ENCODE measurements at regions not wholly inside any gene's neighbourhood (a gene's known extent, or its start where the extent isn't known, plus 50 kb on each side); places are given as distances from the start of the nearest gene placed in this dataset.

DNA sequence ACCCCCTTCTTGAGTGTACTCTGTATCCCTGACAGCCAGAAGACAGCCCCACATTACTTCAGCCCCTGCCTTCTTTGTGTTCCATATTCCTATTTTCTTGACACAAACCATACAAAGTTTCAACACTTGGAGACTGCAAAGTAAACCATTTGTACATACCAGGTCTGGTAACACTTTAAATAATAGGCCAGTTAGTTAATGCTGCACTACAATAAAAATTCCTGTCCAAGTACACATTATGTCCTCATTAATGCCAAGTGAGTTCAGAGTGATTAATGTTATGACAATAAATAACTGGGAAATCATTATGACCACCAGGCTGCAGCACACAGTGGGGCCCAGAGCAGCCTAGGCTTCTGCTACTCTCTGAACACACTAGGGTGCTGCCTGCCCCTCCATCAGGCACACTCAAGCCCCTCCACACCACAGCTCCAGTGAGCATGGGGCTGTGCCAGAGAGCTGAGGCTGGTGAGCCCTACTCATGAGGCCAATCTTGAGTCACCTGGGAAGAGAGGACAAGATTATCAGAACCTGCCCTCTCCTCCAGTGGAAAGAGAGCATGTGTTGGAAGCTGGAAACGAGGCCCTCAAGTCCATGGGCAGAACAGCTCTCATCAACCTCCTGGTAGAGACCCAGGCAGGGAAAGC lies 138.7 kb downstream of the TTC32 start:
- Histone ChIP-seq H3K36me3 (ENCODE audit: insufficient read depth, low read length) (no peaks in the 10 kb centered on the region), H3K9ac (ENCODE audit: low read length) (no peak overlapping the region), H3K4me1 (ENCODE audit: insufficient read depth, low read length, severe bottlenecking) (no peaks in the 10 kb centered on the region), H3K27ac (ENCODE audit: low read depth, low read length, poor library complexity, severe bottlenecking) (no peak overlapping the region), H3F3A (ENCODE audit: insufficient read depth, low read length) (no peaks in the 10 kb centered on the region), H3K79me2 (ENCODE audit: insufficient read depth, low read length) (no peaks in the 10 kb centered on the region), H3K9me3 (ENCODE audit: low read length) (no peaks in the 10 kb centered on the region), H3K27me3 (ENCODE audit: insufficient read depth, low read length) (no peaks in the 10 kb centered on the region), H2AFZ (ENCODE audit: low read length) (no peak overlapping the region), H3K9me2 (ENCODE audit: low read depth, low read length) (no peaks in the 10 kb centered on the region), H4K20me1 (ENCODE audit: insufficient read depth, low read length) (no peaks in the 10 kb centered on the region), H3K4me2 (ENCODE audit: low read length) (no peak overlapping the region), H3K4me3 (ENCODE audit: low read depth, low read length, poor library complexity, severe bottlenecking) (no peak overlapping the region)
- TF ChIP-seq CTCF (IDR thresholded peaks at IDR 0.05; ENCODE audit: low read length) = no peak

DNA sequence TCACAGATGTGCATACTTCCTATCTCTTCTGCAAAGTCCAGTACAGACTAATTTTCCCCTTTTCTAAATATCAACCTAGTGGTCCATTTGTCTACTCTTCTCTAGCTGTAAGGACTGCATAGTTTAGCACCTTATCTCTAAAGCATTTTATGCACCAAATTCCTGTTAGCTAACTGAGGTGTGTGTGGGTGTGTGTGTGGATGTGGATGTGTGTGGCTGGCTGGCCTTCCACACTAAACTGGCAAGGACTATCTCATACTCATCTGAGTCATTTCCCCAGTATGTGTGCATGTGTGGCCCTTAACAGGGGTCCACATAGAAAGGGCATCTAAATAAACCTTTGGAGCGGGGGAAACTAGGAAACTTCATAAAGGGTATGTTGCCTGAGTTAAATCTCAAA lies 139.6 kb downstream of the TTC32 start:
- H4K20me1 ChIP-seq (ENCODE audit: insufficient read depth, low read length) = no peaks in the 10 kb centered on the region
- H3K4me3 ChIP-seq (ENCODE audit: low read depth, low read length, poor library complexity, severe bottlenecking) = no peak overlapping the region
- H3K9me2 ChIP-seq (ENCODE audit: low read depth, low read length) = no peaks in the 10 kb centered on the region
- H3K27ac ChIP-seq (ENCODE audit: low read depth, low read length, poor library complexity, severe bottlenecking) = no peak overlapping the region
- H3K79me2 ChIP-seq (ENCODE audit: insufficient read depth, low read length) = no peaks in the 10 kb centered on the region
- H3K27me3 ChIP-seq (ENCODE audit: insufficient read depth, low read length) = no peaks in the 10 kb centered on the region
- no peaks in the 10 kb centered on the region for H3F3A ChIP-seq (ENCODE audit: insufficient read depth, low read length)
- no peaks in the 10 kb centered on the region for H3K36me3 ChIP-seq (ENCODE audit: insufficient read depth, low read length)
- H3K4me2 ChIP-seq (ENCODE audit: low read length) = no peak overlapping the region
- TF ChIP-seq CTCF (IDR thresholded peaks at IDR 0.05; ENCODE audit: low read length) = no peak
- TF ChIP-seq EZH2 (IDR thresholded peaks at IDR 0.05; ENCODE audit: borderline replicate concordance, low read length) = no peak
- no peak overlapping the region for H3K9ac ChIP-seq (ENCODE audit: low read length)
- no peaks in the 10 kb centered on the region for H3K4me1 ChIP-seq (ENCODE audit: insufficient read depth, low read length, severe bottlenecking)
- H3K9me3 ChIP-seq (ENCODE audit: low read length) = no peaks in the 10 kb centered on the region
- H2AFZ ChIP-seq (ENCODE audit: low read length) = no peak overlapping the region

DNA sequence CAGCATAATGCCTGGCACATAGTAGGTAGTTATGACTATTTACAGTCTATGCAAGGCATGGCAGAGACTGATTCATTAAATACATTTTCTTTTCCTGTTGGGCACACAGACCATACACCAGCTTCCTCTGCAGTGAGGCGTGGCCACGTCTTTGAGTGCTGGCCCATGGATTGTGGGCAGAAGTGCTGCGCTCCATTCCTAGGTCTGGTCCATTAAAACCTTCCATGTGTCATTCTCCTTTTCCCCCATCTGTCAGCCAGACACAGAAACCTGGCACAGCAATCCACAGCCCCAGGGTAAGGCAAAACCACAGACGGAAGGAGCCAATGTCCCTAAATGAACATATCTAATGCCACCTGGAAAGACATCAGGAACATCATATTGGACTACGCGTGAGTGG lies 141.9 kb downstream of the TTC32 start:
- Histone ChIP-seq H3K27ac (ENCODE audit: low read depth, low read length, poor library complexity, severe bottlenecking) (no peak overlapping the region), H3K9me3 (ENCODE audit: low read length) (no peaks in the 10 kb centered on the region), H4K20me1 (ENCODE audit: insufficient read depth, low read length) (no peaks in the 10 kb centered on the region)

More for the DNA sequence above, 141.9 kb downstream of the TTC32 start:
- H3F3A ChIP-seq (ENCODE audit: insufficient read depth, low read length) = no peaks in the 10 kb centered on the region
- no peak overlapping the region for H3K4me2 ChIP-seq (ENCODE audit: low read length)
- no peak for TF ChIP-seq CTCF (IDR thresholded peaks at IDR 0.05; ENCODE audit: low read length)
- TF ChIP-seq EZH2 (IDR thresholded peaks at IDR 0.05; ENCODE audit: borderline replicate concordance, low read length) = no peak
- H3K36me3 ChIP-seq (ENCODE audit: insufficient read depth, low read length) = no peaks in the 10 kb centered on the region
- no peak overlapping the region for H3K4me3 ChIP-seq (ENCODE audit: low read depth, low read length, poor library complexity, severe bottlenecking)
- no peaks in the 10 kb centered on the region for H3K27me3 ChIP-seq (ENCODE audit: insufficient read depth, low read length)
- no peak overlapping the region for H2AFZ ChIP-seq (ENCODE audit: low read length)
- no peaks in the 10 kb centered on the region for H3K9me2 ChIP-seq (ENCODE audit: low read depth, low read length)
- H3K79me2 ChIP-seq (ENCODE audit: insufficient read depth, low read length) = no peaks in the 10 kb centered on the region
- no peaks in the 10 kb centered on the region for H3K4me1 ChIP-seq (ENCODE audit: insufficient read depth, low read length, severe bottlenecking)
- no peak overlapping the region for H3K9ac ChIP-seq (ENCODE audit: low read length)

Data from OCI-LY1 (cell line).